DND-41 (cell line): ENCODE measurements at regions not wholly inside any gene's neighbourhood (a gene's known extent, or its start where the extent isn't known, plus 50 kb on each side); places are given as distances from the start of the nearest gene placed in this dataset.

Experiments
- ATAC-seq: fragments of 200-7000 bp; cut with Tn5 transposase; 3 replicates; pipeline ENCODE4 v1.9.1; 2021; ENCODE audit warnings: low read depth; ENCODE audit not compliant: insufficient read depth
- DNase-seq: peaks from one replicate; pipeline ENCODE4 v3.0.0-alpha.2; 2020
- H2AFZ ChIP-seq: 2 replicates; pipeline ENCODE4 v1.6.0; 2012; ENCODE audit warnings: low read depth, low read length
- H3K27ac ChIP-seq: 2 replicates; pipeline ENCODE4 v1.5.1; 2012; ENCODE audit warnings: low read length, inconsistent platforms
- H3K27me3 ChIP-seq: fragments of 200-600 bp; sonication (generic); 2 replicates; pipeline ENCODE4 v1.6.0; 2012; ENCODE audit warnings: low read length, mild to moderate bottlenecking, inconsistent platforms; ENCODE audit not compliant: insufficient read depth, poor library complexity
- H3K36me3 ChIP-seq: 2 replicates; pipeline ENCODE4 v1.5.1; 2012; ENCODE audit warnings: low read length, inconsistent platforms; ENCODE audit not compliant: insufficient read depth
- H3K4me1 ChIP-seq: 2 replicates; pipeline ENCODE4 v1.5.1; 2012; ENCODE audit warnings: mild to moderate bottlenecking, low read length; ENCODE audit not compliant: insufficient read depth
- H3K4me2 ChIP-seq: 2 replicates; pipeline ENCODE4 v1.6.0; 2012; ENCODE audit warnings: mild to moderate bottlenecking, moderate library complexity, low read length, inconsistent platforms; ENCODE audit not compliant: insufficient read depth
- H3K4me3 ChIP-seq, 2 experiments: fragments of 200-600 bp in 1 of 2; shearing (Covaris generic) in 1 of 2; 2 replicates each; pipeline ENCODE4 v1.5.1; 2012 to 2016; ENCODE audit warnings: inconsistent platforms in 2 of 2, low read length in 2 of 2, mild to moderate bottlenecking in 2 of 2, low read depth in 1 of 2, moderate library complexity in 1 of 2
- H3K79me2 ChIP-seq: 2 replicates; pipeline ENCODE4 v1.6.0; 2012; ENCODE audit warnings: low read length, inconsistent platforms; ENCODE audit not compliant: insufficient read depth
- H3K9ac ChIP-seq: 2 replicates; pipeline ENCODE4 v1.6.0; 2012; ENCODE audit warnings: low read depth, mild to moderate bottlenecking, inconsistent platforms, low read length, moderate library complexity
- H3K9me3 ChIP-seq: 2 replicates; pipeline ENCODE4 v1.5.1; 2012; ENCODE audit warnings: low read length, moderate library complexity, mild to moderate bottlenecking, inconsistent platforms; ENCODE audit not compliant: insufficient read depth, severe bottlenecking
- H4K20me1 ChIP-seq: 2 replicates; pipeline ENCODE4 v1.6.0; 2012; ENCODE audit warnings: low read length; ENCODE audit not compliant: insufficient read depth
- CTCF ChIP-seq: IDR thresholded peaks from 2 replicates; pipeline ENCODE4 v1.5.1; 2012; ENCODE audit warnings: borderline replicate concordance, low read length, moderate library complexity, mild to moderate bottlenecking; ENCODE audit not compliant: poor library complexity, severe bottlenecking; ENCODE audit errors: extremely low read depth
- EZH2 ChIP-seq: IDR thresholded peaks from 3 replicates; pipeline ENCODE4 v1.6.1; 2012; ENCODE audit warnings: borderline replicate concordance, low read depth, mild to moderate bottlenecking, moderate library complexity, low read length, inconsistent platforms; ENCODE audit not compliant: severe bottlenecking

- no peaks in the 10 kb centered on the region for H3K36me3 ChIP-seq
- H3K4me3 ChIP-seq: no peak overlapping the region
- H3K79me2 ChIP-seq: no peaks in the 10 kb centered on the region
- peaks cover 4% of the 10 kb centered on the region for H3K9me3 ChIP-seq
- no peak overlapping the region for H3K27ac ChIP-seq
- H2AFZ ChIP-seq: no peak overlapping the region
- no peaks in the 10 kb centered on the region for H3K27me3 ChIP-seq
- ATAC-seq (no peak), DNase-seq (no peak)
- H3K4me2 ChIP-seq: no peak overlapping the region
- no peaks in the 10 kb centered on the region for H4K20me1 ChIP-seq
- H3K9ac ChIP-seq: no peak overlapping the region
- no peak for TF ChIP-seq EZH2
- TF ChIP-seq CTCF: no peak
- no peaks in the 10 kb centered on the region for H3K4me1 ChIP-seq
Measured at GRCh38 chr1:213519098-213519497, 468.1 kb downstream of the RPS6KC1 start.

DNA sequence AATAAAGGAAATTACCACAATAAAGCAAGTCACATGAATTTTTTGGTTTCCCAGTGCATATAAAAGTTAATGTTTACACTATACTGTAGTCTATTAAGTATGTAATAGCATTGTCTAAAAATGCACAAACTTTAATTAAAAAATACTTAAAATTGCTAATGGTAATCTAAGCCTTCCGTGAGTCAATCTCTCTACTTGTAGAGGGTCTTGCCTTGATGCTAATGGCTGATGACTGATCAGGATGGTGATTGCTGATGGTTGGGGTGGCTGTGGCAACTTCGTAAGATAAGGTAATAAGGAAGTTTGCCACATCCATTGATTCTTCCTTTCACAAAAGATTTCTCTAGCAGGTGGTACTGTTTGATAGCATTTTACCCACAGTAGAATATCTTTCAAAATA is 466.6 kb upstream of the PROX1 start:
- H3K27ac ChIP-seq: no peak overlapping the region
- H3K4me3 ChIP-seq: no peak overlapping the region
- H4K20me1 ChIP-seq: no peaks in the 10 kb centered on the region
- H3K4me2 ChIP-seq: no peak overlapping the region
- H3K9ac ChIP-seq: no peak overlapping the region
- DNase-seq (no peak), ATAC-seq (no peak)
- H3K79me2 ChIP-seq: no peaks in the 10 kb centered on the region
- no peak overlapping the region for H2AFZ ChIP-seq
- H3K27me3 ChIP-seq: peaks cover 1% of the 10 kb centered on the region
- H3K36me3 ChIP-seq: no peaks in the 10 kb centered on the region
- TF ChIP-seq CTCF: no peak
- TF ChIP-seq EZH2: no peak
- no peaks in the 10 kb centered on the region for H3K4me1 ChIP-seq
- peaks cover 4% of the 10 kb centered on the region for H3K9me3 ChIP-seq

- DNase-seq (no peak), ATAC-seq (no peak)
- Histone ChIP-seq H3K27me3 (peaks cover 4% of the 10 kb centered on the region), H3K79me2 (no peaks in the 10 kb centered on the region), H4K20me1 (no peaks in the 10 kb centered on the region), H3K4me1 (no peaks in the 10 kb centered on the region), H3K9ac (no peak overlapping the region), H3K9me3 (peaks cover 4% of the 10 kb centered on the region), H3K4me3 (no peak overlapping the region), H3K4me2 (no peak overlapping the region), H3K27ac (no peak overlapping the region), H2AFZ (no peak overlapping the region), H3K36me3 (no peaks in the 10 kb centered on the region)
- no peak for TF ChIP-seq CTCF
- TF ChIP-seq EZH2: no peak
Measured at GRCh38 chr1:213523781-213524398, 463.9 kb upstream of the PROX1 start.
